Suppressor macrophage (primary cell): ENCODE measurements at regions not wholly inside any gene's neighbourhood (a gene's known extent, or its start where the extent isn't known, plus 50 kb on each side); places are given as distances from the start of the nearest gene placed in this dataset.

Experiments used
- DNase-seq, 4 experiments: peaks; one replicate each; pipeline ENCODE4 v3.0.0-alpha.2; 2020 to 2022

GRCh38 chr10:58010073-58010702 is 257.5 kb downstream of the IPMK start:
- no peak for DNase-seq

GRCh38 chr10:58003945-58004344 is 263.7 kb downstream of the IPMK start:
- no peak for DNase-seq

- DNase-seq, result no peak
Measured at GRCh38 chr10:58001159-58001558, 266.5 kb downstream of the IPMK start.

- DNase-seq, result no peak
Measured at GRCh38 chr10:57996536-57996935, 271.2 kb downstream of the IPMK start.

GRCh38 chr10:57993302-57993701 is 274.4 kb downstream of the IPMK start:
- no peak for DNase-seq

GRCh38 chr10:57992321-57993077 is 275.2 kb downstream of the IPMK start:
- no peak for DNase-seq

GRCh38 chr10:57988964-57989363 is 278.7 kb downstream of the IPMK start:
- DNase-seq, result no peak

- DNase-seq, result no peak
Measured at GRCh38 chr10:57987055-57987721, 280.5 kb downstream of the IPMK start.

- no peak for DNase-seq
Measured at GRCh38 chr10:57986422-57986821, 281.3 kb downstream of the IPMK start.

- no peak for DNase-seq
Measured at GRCh38 chr10:57983281-57983791, 284.4 kb downstream of the IPMK start.

- DNase-seq, result no peak
Measured at GRCh38 chr10:57982091-57982490, 285.6 kb downstream of the IPMK start.

GRCh38 chr10:57979956-57980355 is 287.7 kb downstream of the IPMK start:
- DNase-seq, result no peak

- no peak for DNase-seq
Measured at GRCh38 chr10:57979491-57979890, 288.2 kb downstream of the IPMK start.

- DNase-seq, result no peak
Measured at GRCh38 chr10:57977262-57977661, 290.4 kb downstream of the IPMK start.

- no peak for DNase-seq
Measured at GRCh38 chr10:57973451-57973850, 294.2 kb downstream of the IPMK start.

GRCh38 chr10:57972783-57973182 is 294.9 kb downstream of the IPMK start:
- no peak for DNase-seq

GRCh38 chr10:57968328-57969016 is 299.2 kb downstream of the IPMK start:
- DNase-seq, result no peak

GRCh38 chr10:57964351-57964750 is 303.3 kb downstream of the IPMK start:
- no peak for DNase-seq

GRCh38 chr10:57963546-57963945 is 304.1 kb downstream of the IPMK start:
- no peak for DNase-seq

GRCh38 chr10:57962839-57963238 is 304.9 kb downstream of the IPMK start:
- no peak for DNase-seq

- no peak for DNase-seq
Measured at GRCh38 chr10:57961487-57961886, 306.2 kb downstream of the IPMK start.

GRCh38 chr10:57960406-57960805 is 307.3 kb downstream of the IPMK start:
- DNase-seq, result no peak
